ENCODE measurements at regions not wholly inside any gene's neighbourhood (a gene's known extent, or its start where the extent isn't known, plus 50 kb on each side); places are given as distances from the start of the nearest gene placed in this dataset.

DNA sequence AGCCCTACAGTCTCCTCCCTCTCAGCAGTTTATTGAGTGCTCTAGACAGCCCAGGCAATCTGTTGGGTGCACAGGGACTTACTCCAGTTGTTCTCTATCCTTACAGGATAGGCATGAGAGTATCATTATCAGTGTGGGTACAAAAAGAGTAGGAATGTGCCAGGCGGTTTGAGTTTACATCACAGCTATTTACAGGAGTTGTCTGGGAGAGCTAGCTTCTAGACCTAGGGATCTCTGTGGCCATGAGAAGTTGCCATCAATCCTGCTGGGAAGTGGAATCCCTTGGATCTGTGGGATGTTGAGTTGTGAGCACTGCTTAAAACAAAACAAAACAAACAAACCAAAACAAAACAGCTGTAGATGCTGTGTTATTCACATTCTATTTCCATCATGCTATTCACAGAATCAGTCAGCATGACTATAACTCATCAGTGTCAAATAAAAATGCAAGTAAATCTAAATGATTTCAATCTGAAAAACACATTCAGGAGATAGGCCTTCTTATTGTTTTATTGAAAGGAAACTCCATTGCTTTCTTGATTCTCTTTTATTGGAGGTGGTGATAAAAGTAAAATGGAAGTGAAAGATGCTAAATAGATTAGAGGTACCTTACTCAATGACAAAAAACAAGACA, 552.4 kb upstream of the ZNF608 start:
- no peaks in the 10 kb centered on the region for H3K27me3 ChIP-seq (ENCODE audit: low read depth)
- no peak for ATAC-seq
- no peaks in the 10 kb centered on the region for H3K4me1 ChIP-seq
- TF ChIP-seq, protein P1, sequence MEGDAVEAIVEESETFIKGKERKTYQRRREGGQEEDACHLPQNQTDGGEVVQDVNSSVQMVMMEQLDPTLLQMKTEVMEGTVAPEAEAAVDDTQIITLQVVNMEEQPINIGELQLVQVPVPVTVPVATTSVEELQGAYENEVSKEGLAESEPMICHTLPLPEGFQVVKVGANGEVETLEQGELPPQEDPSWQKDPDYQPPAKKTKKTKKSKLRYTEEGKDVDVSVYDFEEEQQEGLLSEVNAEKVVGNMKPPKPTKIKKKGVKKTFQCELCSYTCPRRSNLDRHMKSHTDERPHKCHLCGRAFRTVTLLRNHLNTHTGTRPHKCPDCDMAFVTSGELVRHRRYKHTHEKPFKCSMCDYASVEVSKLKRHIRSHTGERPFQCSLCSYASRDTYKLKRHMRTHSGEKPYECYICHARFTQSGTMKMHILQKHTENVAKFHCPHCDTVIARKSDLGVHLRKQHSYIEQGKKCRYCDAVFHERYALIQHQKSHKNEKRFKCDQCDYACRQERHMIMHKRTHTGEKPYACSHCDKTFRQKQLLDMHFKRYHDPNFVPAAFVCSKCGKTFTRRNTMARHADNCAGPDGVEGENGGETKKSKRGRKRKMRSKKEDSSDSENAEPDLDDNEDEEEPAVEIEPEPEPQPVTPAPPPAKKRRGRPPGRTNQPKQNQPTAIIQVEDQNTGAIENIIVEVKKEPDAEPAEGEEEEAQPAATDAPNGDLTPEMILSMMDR (IDR thresholded peaks at IDR 0.05) = no peak
- no peak overlapping the region for H3K27ac ChIP-seq
- no peaks in the 10 kb centered on the region for H3K9me3 ChIP-seq
- H3K4me3 ChIP-seq = no peak overlapping the region
- no peak for DNase-seq
- no peaks in the 10 kb centered on the region for H3K36me3 ChIP-seq
- intact Hi-C loops (cut with DNase I) = no loop called here

DNA sequence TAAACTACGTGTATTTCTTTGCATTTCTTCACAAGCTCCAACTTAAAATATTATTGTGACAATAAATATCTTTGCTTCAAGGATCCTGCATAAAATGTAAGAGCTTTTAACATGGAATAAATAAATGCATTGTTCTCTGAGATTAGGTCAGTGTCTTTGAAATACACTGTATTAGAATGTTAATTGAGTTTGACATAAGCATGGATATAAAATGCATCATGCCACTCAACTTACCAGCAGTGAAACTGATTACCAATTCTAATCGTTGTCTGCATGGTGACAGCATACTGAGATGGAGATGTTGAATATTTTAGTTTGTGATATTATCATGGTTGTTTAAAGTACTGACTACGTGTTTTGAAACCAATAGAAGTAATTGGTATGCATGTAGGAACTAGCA, 555.3 kb upstream of the ZNF608 start:
- Histone ChIP-seq H3K27ac (no peak overlapping the region), H3K4me1 (no peaks in the 10 kb centered on the region), H3K9me3 (no peaks in the 10 kb centered on the region), H3K27me3 (ENCODE audit: low read depth) (no peaks in the 10 kb centered on the region), H3K4me3 (no peak overlapping the region), H3K36me3 (no peaks in the 10 kb centered on the region)
- DNase-seq (no peak), ATAC-seq (no peak)
- intact Hi-C loops (cut with DNase I) = no loop called here
- TF ChIP-seq, protein P1 (IDR thresholded peaks at IDR 0.05) = no peak

DNA sequence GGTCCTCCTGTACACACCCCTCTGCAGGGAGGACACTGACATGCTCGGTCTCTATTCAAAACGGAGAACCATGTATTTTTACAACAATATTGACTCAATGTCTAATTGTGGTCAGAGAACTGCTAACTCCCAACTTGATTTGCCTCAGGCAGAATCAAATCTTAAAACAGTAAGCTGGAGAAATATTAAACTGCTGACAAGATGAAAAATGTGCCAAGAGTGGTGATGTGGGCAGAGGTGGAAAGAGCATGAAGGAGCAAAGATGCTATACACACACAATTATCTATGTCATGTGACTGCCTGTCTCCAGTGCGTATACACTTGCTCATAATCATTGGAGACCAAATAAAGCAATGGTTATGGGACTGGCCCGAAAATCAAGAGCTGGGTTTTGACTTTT, 556.1 kb upstream of the ZNF608 start:
- no peak for ATAC-seq
- H3K27me3 ChIP-seq (ENCODE audit: low read depth) = no peaks in the 10 kb centered on the region
- no peaks in the 10 kb centered on the region for H3K9me3 ChIP-seq
- no peak overlapping the region for H3K4me3 ChIP-seq
- no peaks in the 10 kb centered on the region for H3K36me3 ChIP-seq
- no peaks in the 10 kb centered on the region for H3K4me1 ChIP-seq
- DNase-seq = no peak
- TF ChIP-seq, protein P1 (IDR thresholded peaks at IDR 0.05) = no peak
- H3K27ac ChIP-seq = no peak overlapping the region
- intact Hi-C loops (cut with DNase I) = no loop called here

DNA sequence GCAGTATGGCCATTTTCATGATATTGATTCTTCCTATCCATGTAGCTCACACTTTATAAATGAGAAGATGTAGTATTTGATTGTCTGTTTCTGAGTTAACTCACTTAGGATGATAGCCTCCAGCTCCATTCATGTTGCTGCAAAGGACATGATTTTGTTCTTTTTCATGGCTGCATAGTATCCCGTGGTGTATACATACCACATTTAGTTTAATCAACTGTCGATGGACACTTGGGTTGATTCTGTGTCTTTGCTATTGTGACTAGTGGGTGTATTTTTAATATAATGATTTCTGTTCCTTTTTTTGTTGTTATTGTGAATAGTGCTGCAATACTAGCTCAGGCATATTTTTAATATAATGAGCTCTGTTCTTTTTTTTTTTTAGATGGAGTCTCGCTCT, 560.3 kb upstream of the ZNF608 start:
- Histone ChIP-seq H3K4me3 (no peak overlapping the region), H3K27me3 (ENCODE audit: low read depth) (no peaks in the 10 kb centered on the region), H3K4me1 (no peaks in the 10 kb centered on the region), H3K27ac (no peak overlapping the region), H3K36me3 (no peaks in the 10 kb centered on the region), H3K9me3 (no peaks in the 10 kb centered on the region)
- TF ChIP-seq, protein P1 (IDR thresholded peaks at IDR 0.05) = no peak
- ATAC-seq (no peak), DNase-seq (no peak)
- intact Hi-C loops (cut with DNase I) = no loop called here

DNA sequence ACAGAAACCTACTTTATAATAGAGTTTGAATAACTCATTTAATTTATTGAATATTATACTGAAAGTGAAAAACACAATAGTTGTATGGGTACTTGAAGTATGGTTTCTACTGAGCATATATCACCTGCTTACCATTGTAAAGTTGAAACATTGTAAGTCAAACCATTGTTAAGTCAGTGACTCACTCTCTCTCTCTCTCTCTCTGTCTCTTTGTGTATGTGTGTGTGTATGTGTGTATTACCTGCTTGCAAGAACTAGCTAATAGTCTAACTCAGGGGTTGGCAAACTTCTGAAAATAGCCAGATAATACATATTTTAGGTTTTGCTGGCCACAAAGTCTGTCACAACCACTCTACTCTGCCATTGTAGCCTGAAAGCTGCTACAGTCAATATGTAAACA, 564.3 kb upstream of the ZNF608 start:
- no peak overlapping the region for H3K4me3 ChIP-seq
- no peaks in the 10 kb centered on the region for H3K36me3 ChIP-seq
- H3K27ac ChIP-seq = no peak overlapping the region
- ATAC-seq = no peak
- intact Hi-C loops (cut with DNase I) = no loop called here
- H3K4me1 ChIP-seq = no peaks in the 10 kb centered on the region
- no peak for DNase-seq
- H3K9me3 ChIP-seq = no peaks in the 10 kb centered on the region
- TF ChIP-seq, protein P1 (IDR thresholded peaks at IDR 0.05) = no peak
- no peaks in the 10 kb centered on the region for H3K27me3 ChIP-seq (ENCODE audit: low read depth)
